ENCODE measurements at regions not wholly inside any gene's neighbourhood (a gene's known extent, or its start where the extent isn't known, plus 50 kb on each side); places are given as distances from the start of the nearest gene placed in this dataset.

DNA sequence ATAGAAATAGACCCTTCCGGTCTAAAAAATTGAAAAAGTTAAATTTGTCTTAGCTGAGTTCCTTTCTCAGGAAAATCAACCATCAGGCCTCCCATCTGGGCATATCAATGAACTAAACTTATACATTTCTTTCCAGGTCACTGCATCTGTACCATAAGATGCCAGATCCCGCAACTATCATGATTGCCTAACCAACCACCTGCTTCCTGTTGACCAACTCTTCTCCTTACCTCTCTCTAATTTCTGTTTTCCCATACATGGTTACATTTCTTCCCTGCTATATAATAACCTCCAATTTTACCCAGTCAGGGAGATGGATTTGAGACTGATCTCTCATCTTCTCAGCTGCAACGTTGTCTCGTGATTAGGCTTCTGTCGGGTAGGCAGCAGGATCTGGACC lies 228.7 kb downstream of the FSIP2 start:
- TF ChIP-seq, protein P1, sequence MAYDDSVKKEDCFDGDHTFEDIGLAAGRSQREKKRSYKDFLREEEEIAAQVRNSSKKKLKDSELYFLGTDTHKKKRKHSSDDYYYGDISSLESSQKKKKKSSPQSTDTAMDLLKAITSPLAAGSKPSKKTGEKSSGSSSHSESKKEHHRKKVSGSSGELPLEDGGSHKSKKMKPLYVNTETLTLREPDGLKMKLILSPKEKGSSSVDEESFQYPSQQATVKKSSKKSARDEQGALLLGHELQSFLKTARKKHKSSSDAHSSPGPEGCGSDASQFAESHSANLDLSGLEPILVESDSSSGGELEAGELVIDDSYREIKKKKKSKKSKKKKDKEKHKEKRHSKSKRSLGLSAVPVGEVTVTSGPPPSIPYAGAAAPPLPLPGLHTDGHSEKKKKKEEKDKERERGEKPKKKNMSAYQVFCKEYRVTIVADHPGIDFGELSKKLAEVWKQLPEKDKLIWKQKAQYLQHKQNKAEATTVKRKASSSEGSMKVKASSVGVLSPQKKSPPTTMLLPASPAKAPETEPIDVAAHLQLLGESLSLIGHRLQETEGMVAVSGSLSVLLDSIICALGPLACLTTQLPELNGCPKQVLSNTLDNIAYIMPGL (CRISPR knock-in tag; IDR thresholded peaks at IDR 0.05): no peak
- TF ChIP-seq, protein P2, sequence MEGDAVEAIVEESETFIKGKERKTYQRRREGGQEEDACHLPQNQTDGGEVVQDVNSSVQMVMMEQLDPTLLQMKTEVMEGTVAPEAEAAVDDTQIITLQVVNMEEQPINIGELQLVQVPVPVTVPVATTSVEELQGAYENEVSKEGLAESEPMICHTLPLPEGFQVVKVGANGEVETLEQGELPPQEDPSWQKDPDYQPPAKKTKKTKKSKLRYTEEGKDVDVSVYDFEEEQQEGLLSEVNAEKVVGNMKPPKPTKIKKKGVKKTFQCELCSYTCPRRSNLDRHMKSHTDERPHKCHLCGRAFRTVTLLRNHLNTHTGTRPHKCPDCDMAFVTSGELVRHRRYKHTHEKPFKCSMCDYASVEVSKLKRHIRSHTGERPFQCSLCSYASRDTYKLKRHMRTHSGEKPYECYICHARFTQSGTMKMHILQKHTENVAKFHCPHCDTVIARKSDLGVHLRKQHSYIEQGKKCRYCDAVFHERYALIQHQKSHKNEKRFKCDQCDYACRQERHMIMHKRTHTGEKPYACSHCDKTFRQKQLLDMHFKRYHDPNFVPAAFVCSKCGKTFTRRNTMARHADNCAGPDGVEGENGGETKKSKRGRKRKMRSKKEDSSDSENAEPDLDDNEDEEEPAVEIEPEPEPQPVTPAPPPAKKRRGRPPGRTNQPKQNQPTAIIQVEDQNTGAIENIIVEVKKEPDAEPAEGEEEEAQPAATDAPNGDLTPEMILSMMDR (IDR thresholded peaks at IDR 0.05): no peak
- no peak for TF ChIP-seq FOXK1 (CRISPR knock-in tag; IDR thresholded peaks at IDR 0.05)
- TF ChIP-seq, protein P3, sequence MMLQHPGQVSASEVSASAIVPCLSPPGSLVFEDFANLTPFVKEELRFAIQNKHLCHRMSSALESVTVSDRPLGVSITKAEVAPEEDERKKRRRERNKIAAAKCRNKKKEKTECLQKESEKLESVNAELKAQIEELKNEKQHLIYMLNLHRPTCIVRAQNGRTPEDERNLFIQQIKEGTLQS (CRISPR knock-in tag; conservative IDR thresholded peaks at IDR 0.05): no peak
- no peak for TF ChIP-seq SMAD3 (CRISPR knock-in tag; IDR thresholded peaks at IDR 0.05; ENCODE audit: borderline replicate concordance)
- TF ChIP-seq, protein P4, sequence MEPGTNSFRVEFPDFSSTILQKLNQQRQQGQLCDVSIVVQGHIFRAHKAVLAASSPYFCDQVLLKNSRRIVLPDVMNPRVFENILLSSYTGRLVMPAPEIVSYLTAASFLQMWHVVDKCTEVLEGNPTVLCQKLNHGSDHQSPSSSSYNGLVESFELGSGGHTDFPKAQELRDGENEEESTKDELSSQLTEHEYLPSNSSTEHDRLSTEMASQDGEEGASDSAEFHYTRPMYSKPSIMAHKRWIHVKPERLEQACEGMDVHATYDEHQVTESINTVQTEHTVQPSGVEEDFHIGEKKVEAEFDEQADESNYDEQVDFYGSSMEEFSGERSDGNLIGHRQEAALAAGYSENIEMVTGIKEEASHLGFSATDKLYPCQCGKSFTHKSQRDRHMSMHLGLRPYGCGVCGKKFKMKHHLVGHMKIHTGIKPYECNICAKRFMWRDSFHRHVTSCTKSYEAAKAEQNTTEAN (CRISPR knock-in tag; IDR thresholded peaks at IDR 0.05): no peak
- no peak for TF ChIP-seq ZNF396 (CRISPR knock-in tag; IDR thresholded peaks at IDR 0.05; ENCODE audit: borderline replicate concordance)
- TF ChIP-seq TEAD4 (CRISPR knock-in tag; IDR thresholded peaks at IDR 0.05): no peak
- no peak for TF ChIP-seq ZBTB21 (CRISPR knock-in tag; IDR thresholded peaks at IDR 0.05; ENCODE audit: borderline replicate concordance)
- no peak for TF ChIP-seq ATF2 (CRISPR knock-in tag; IDR thresholded peaks at IDR 0.05; ENCODE audit: borderline replicate concordance, low read depth)
- TF ChIP-seq MAX (CRISPR knock-in tag; IDR thresholded peaks at IDR 0.05): no peak
- TF ChIP-seq JUN (CRISPR knock-in tag; IDR thresholded peaks at IDR 0.05): no peak
- TF ChIP-seq, protein P5, sequence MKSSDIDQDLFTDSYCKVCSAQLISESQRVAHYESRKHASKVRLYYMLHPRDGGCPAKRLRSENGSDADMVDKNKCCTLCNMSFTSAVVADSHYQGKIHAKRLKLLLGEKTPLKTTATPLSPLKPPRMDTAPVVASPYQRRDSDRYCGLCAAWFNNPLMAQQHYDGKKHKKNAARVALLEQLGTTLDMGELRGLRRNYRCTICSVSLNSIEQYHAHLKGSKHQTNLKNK (CRISPR knock-in tag; IDR thresholded peaks at IDR 0.05): no peak
- TF ChIP-seq E2F1 (CRISPR knock-in tag; IDR thresholded peaks at IDR 0.05): no peak

Data from WTC11 (cell line).